K562 (cell line): ENCODE measurements at regions not wholly inside any gene's neighbourhood (a gene's known extent, or its start where the extent isn't known, plus 50 kb on each side); places are given as distances from the start of the nearest gene placed in this dataset.

ENCODE experiments used
- ELK1 ChIP-seq: sonication (generic); formaldehyde crosslinking; IDR thresholded peaks from 2 replicates; pipeline ENCODE4 v1.8.1; 2022; ENCODE audit warnings: missing genetic modification reagents
- NR2C2 ChIP-seq, 2 experiments: fragments of 200-800 bp in 1 of 2; sonication (Bioruptor generic) in 1 of 2; sonication (generic) in 1 of 2; formaldehyde crosslinking in 1 of 2; IDR thresholded peaks; 2 replicates each; pipeline versions ENCODE4 v1.6.1 to v1.8.0; 2016 to 2022; ENCODE audit warnings: mild to moderate bottlenecking in 1 of 2, missing compliant biosample characterization in 1 of 2, missing genetic modification characterization in 1 of 2, missing genetic modification reagents in 1 of 2
- POLR2A ChIP-seq: fragments of 450-650 bp; conservative IDR thresholded peaks from 2 replicates; pipeline ENCODE4 v1.6.1; 2016
- POLR2AphosphoS2 ChIP-seq: IDR thresholded peaks from 2 replicates; pipeline ENCODE4 v1.6.1; 2012; ENCODE audit warnings: low read length, improper control_type of control experiment
- POLR2AphosphoS5 ChIP-seq: IDR thresholded peaks from 2 replicates; pipeline ENCODE4 v1.6.1; 2011; ENCODE audit warnings: mild to moderate bottlenecking, low read depth, low read length, moderate library complexity; ENCODE audit not compliant: control insufficient read depth, insufficient read depth
- SIX5 ChIP-seq, 2 experiments: IDR thresholded peaks; 2 replicates each; pipeline ENCODE4 v1.6.1; 2011; ENCODE audit warnings: low read length in 2 of 2, borderline replicate concordance in 1 of 2, low read depth in 1 of 2, mild to moderate bottlenecking in 1 of 2, moderate library complexity in 1 of 2; ENCODE audit not compliant: insufficient read depth in 1 of 2
- SOX6 ChIP-seq: fragments of 450-650 bp; IDR thresholded peaks from 2 replicates; pipeline ENCODE4 v1.6.1; 2014; ENCODE audit warnings: mild to moderate bottlenecking
- TAF15 ChIP-seq: fragments of 200-400 bp; formaldehyde crosslinking; IDR thresholded peaks from 2 replicates; pipeline ENCODE4 v1.6.1; 2017; ENCODE audit warnings: mild to moderate bottlenecking, low read depth, low read length, moderate library complexity
- TBP ChIP-seq: optimal IDR thresholded peaks from 2 replicates; pipeline ENCODE3; 2011; ENCODE audit warnings: low read depth, low read length, improper control_type of control experiment
- TEAD4 ChIP-seq, 2 experiments: sonication (generic) in 1 of 2; formaldehyde crosslinking in 1 of 2; IDR thresholded peaks; 2 replicates each; pipeline versions ENCODE4 v1.6.1 to v1.8.0; 2012 to 2022; ENCODE audit warnings: borderline replicate concordance in 1 of 2, inconsistent platforms in 1 of 2, low read length in 1 of 2, mild to moderate bottlenecking in 1 of 2, missing genetic modification reagents in 1 of 2
- ZBTB43 ChIP-seq: sonication (generic); formaldehyde crosslinking; IDR thresholded peaks from 2 replicates; pipeline ENCODE4 v1.8.0; 2023; ENCODE audit warnings: mild to moderate bottlenecking, missing genetic modification reagents
- TF ChIP-seq, protein P1 (sequence below), 2 experiments: fragments of 450-650 bp in 1 of 2; sonication (generic) in 1 of 2; formaldehyde crosslinking; conservative IDR thresholded peaks; 2 replicates each; pipeline versions ENCODE4 v1.4.0 to v1.8.1; 2020 to 2022; ENCODE audit warnings: mild to moderate bottlenecking in 1 of 2, missing genetic modification reagents in 1 of 2

- TF ChIP-seq SIX5 (IDR thresholded peaks at IDR 0.05; ENCODE audit: borderline replicate concordance in 1 of 2, insufficient read depth in 1 of 2, low read depth in 1 of 2, low read length in 2 of 2): no peak
- TF ChIP-seq ELK1 (CRISPR knock-in tag): no peak
- no peak for TF ChIP-seq POLR2A
- TF ChIP-seq TEAD4 (IDR thresholded peaks at IDR 0.05; ENCODE audit: low read length): no peak
- TF ChIP-seq TEAD4 (CRISPR knock-in tag; IDR thresholded peaks at IDR 0.05; ENCODE audit: borderline replicate concordance): no peak
- TF ChIP-seq, protein P1, sequence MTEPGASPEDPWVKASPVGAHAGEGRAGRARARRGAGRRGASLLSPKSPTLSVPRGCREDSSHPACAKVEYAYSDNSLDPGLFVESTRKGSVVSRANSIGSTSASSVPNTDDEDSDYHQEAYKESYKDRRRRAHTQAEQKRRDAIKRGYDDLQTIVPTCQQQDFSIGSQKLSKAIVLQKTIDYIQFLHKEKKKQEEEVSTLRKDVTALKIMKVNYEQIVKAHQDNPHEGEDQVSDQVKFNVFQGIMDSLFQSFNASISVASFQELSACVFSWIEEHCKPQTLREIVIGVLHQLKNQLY (CRISPR knock-in tag; conservative IDR thresholded peaks at IDR 0.05): no peak
- no peak for TF ChIP-seq TBP
- TF ChIP-seq ZBTB43 (CRISPR knock-in tag): no peak
- TF ChIP-seq SOX6: no peak
- no peak for TF ChIP-seq POLR2AphosphoS2
- TF ChIP-seq NR2C2 (CRISPR knock-in tag; IDR thresholded peaks at IDR 0.05): no peak
- TF ChIP-seq NR2C2 (tag; IDR thresholded peaks at IDR 0.05): no peak
- TF ChIP-seq TAF15: no peak
- no peak for TF ChIP-seq POLR2AphosphoS5
Measured at GRCh38 chr12:90515199-90516175, 439.5 kb downstream of the CCER1 start.
